HEK293 (cell line): ENCODE measurements at regions not wholly inside any gene's neighbourhood (a gene's known extent, or its start where the extent isn't known, plus 50 kb on each side); places are given as distances from the start of the nearest gene placed in this dataset.

Experiments
- BCL11A ChIP-seq: fragments of 450-650 bp; formaldehyde crosslinking; IDR thresholded peaks from 2 replicates; pipeline ENCODE4 v1.5.1; 2016; ENCODE audit warnings: low read depth, missing biosample characterization, missing genetic modification characterization
- BCL6B ChIP-seq: fragments of 450-650 bp; formaldehyde crosslinking; IDR thresholded peaks from 2 replicates; pipeline ENCODE4 v1.5.1; 2017; ENCODE audit warnings: missing biosample characterization, missing genetic modification characterization
- ELK4 ChIP-seq: IDR thresholded peaks from 2 replicates; pipeline ENCODE4 v1.6.1; 2011; ENCODE audit warnings: mild to moderate bottlenecking, low read depth, low read length, borderline replicate concordance
- FEZF1 ChIP-seq: fragments of 450-650 bp; formaldehyde crosslinking; IDR thresholded peaks from 2 replicates; pipeline ENCODE4 v1.5.1; 2016; ENCODE audit warnings: missing biosample characterization, missing genetic modification characterization
- GLI4 ChIP-seq: fragments of 450-650 bp; formaldehyde crosslinking; IDR thresholded peaks from 2 replicates; pipeline ENCODE4 v1.5.1; 2016; ENCODE audit warnings: missing biosample characterization, missing genetic modification characterization
- HOXD13 ChIP-seq: sonication (generic); formaldehyde crosslinking; IDR thresholded peaks from 2 replicates; pipeline ENCODE4 v1.8.0; 2022; ENCODE audit warnings: missing genetic modification reagents, borderline replicate concordance
- KLF1 ChIP-seq: fragments of 450-650 bp; formaldehyde crosslinking; IDR thresholded peaks from 2 replicates; pipeline ENCODE4 v1.5.1; 2016; ENCODE audit warnings: missing biosample characterization, missing genetic modification characterization
- KLF17 ChIP-seq: fragments of 450-650 bp; formaldehyde crosslinking; IDR thresholded peaks from 2 replicates; pipeline ENCODE4 v1.5.1; 2016; ENCODE audit warnings: missing biosample characterization, missing genetic modification characterization
- OSR2 ChIP-seq: fragments of 450-650 bp; formaldehyde crosslinking; IDR thresholded peaks from 2 replicates; pipeline ENCODE4 v1.5.1; 2016; ENCODE audit warnings: missing biosample characterization, missing genetic modification characterization
- RBAK ChIP-seq: fragments of 450-650 bp; formaldehyde crosslinking; IDR thresholded peaks from 2 replicates; pipeline ENCODE4 v1.5.1; 2016; ENCODE audit warnings: missing biosample characterization, missing genetic modification characterization
- SCRT2 ChIP-seq: fragments of 450-650 bp; formaldehyde crosslinking; IDR thresholded peaks from 2 replicates; pipeline ENCODE4 v1.5.1; 2016; ENCODE audit warnings: missing biosample characterization, missing genetic modification characterization
- SP2 ChIP-seq: fragments of 450-650 bp; formaldehyde crosslinking; IDR thresholded peaks from 2 replicates; pipeline ENCODE4 v1.5.1; 2016; ENCODE audit warnings: missing biosample characterization, missing genetic modification characterization
- TSHZ1 ChIP-seq: fragments of 450-650 bp; formaldehyde crosslinking; IDR thresholded peaks from 2 replicates; pipeline ENCODE4 v1.5.1; 2016; ENCODE audit warnings: missing biosample characterization, missing genetic modification characterization, borderline replicate concordance
- WT1 ChIP-seq: fragments of 450-650 bp; formaldehyde crosslinking; IDR thresholded peaks from 2 replicates; pipeline ENCODE4 v1.5.1; 2016; ENCODE audit warnings: missing biosample characterization, missing genetic modification characterization
- ZBTB49 ChIP-seq: fragments of 450-650 bp; formaldehyde crosslinking; IDR thresholded peaks from 2 replicates; pipeline ENCODE4 v1.5.1; 2016; ENCODE audit warnings: missing biosample characterization, missing genetic modification characterization, low read depth
- ZFHX2 ChIP-seq: fragments of 450-650 bp; formaldehyde crosslinking; conservative IDR thresholded peaks from 2 replicates; pipeline ENCODE4 v1.5.1; 2016; ENCODE audit warnings: missing biosample characterization, missing genetic modification characterization
- ZNF23 ChIP-seq: fragments of 450-650 bp; formaldehyde crosslinking; IDR thresholded peaks from 2 replicates; pipeline ENCODE4 v1.5.1; 2016; ENCODE audit warnings: missing biosample characterization, missing genetic modification characterization, borderline replicate concordance
- ZNF24 ChIP-seq: fragments of 450-650 bp; formaldehyde crosslinking; IDR thresholded peaks from 2 replicates; pipeline ENCODE4 v1.5.1; 2016; ENCODE audit warnings: missing biosample characterization, missing genetic modification characterization
- ZNF362 ChIP-seq: fragments of 450-650 bp; formaldehyde crosslinking; IDR thresholded peaks from 2 replicates; pipeline ENCODE4 v1.5.1; 2016; ENCODE audit warnings: missing biosample characterization, missing genetic modification characterization
- ZNF394 ChIP-seq: fragments of 450-650 bp; formaldehyde crosslinking; IDR thresholded peaks from 2 replicates; pipeline ENCODE4 v1.5.1; 2016; ENCODE audit warnings: missing biosample characterization, missing genetic modification characterization, mild to moderate bottlenecking, moderate library complexity, borderline replicate concordance
- ZNF501 ChIP-seq: fragments of 450-650 bp; formaldehyde crosslinking; IDR thresholded peaks from 2 replicates; pipeline ENCODE4 v1.5.1; 2016; ENCODE audit warnings: missing biosample characterization, missing genetic modification characterization
- ZNF514 ChIP-seq: fragments of 450-650 bp; formaldehyde crosslinking; IDR thresholded peaks from 2 replicates; pipeline ENCODE4 v1.5.1; 2016; ENCODE audit warnings: missing biosample characterization, missing genetic modification characterization
- ZNF692 ChIP-seq: fragments of 450-650 bp; formaldehyde crosslinking; IDR thresholded peaks from 2 replicates; pipeline ENCODE4 v1.5.1; 2016; ENCODE audit warnings: missing biosample characterization, missing genetic modification characterization
- ZNF777 ChIP-seq: fragments of 450-650 bp; formaldehyde crosslinking; IDR thresholded peaks from 2 replicates; pipeline ENCODE4 v1.5.1; 2017; ENCODE audit warnings: missing biosample characterization, missing genetic modification characterization, borderline replicate concordance
- ZSCAN5A ChIP-seq: fragments of 450-650 bp; formaldehyde crosslinking; IDR thresholded peaks from 2 replicates; pipeline ENCODE4 v1.5.1; 2016; ENCODE audit warnings: missing biosample characterization, missing genetic modification characterization
- ZXDB ChIP-seq: fragments of 450-650 bp; formaldehyde crosslinking; IDR thresholded peaks from 2 replicates; pipeline ENCODE4 v1.5.1; 2016; ENCODE audit warnings: missing biosample characterization, missing genetic modification characterization

- TF ChIP-seq BCL11A (tag by site-specific recombination) (no peak; the same call in 1 of the 2 replicates), ZNF24 (tag by site-specific recombination) (peak; percentile 27; the same call in 1 of the 2 replicates), KLF1 (tag by site-specific recombination) (no peak), ELK4 (no peak), SP2 (tag by site-specific recombination) (peak; percentile 14; the same call in 1 of the 2 replicates), SCRT2 (tag by site-specific recombination) (no peak), ZNF501 (tag by site-specific recombination) (peak; percentile 61; the same call in 1 of the 2 replicates), RBAK (tag by site-specific recombination) (no peak), ZNF362 (tag by site-specific recombination) (peak; percentile 66), ZFHX2 (tag by site-specific recombination) (no peak), HOXD13 (CRISPR knock-in tag) (peak; percentile 55; the same call in 1 of the 2 replicates), ZNF692 (tag by site-specific recombination) (0 out of 2 replicates have a peak, but pooled peaks have one; percentile 21), FEZF1 (peak; percentile 89), WT1 (peak; percentile 59; the same call in 1 of the 2 replicates), ZNF777 (tag by site-specific recombination) (no peak), ZNF514 (no peak), ZNF23 (tag by site-specific recombination) (no peak), ZSCAN5A (no peak), ZXDB (tag by site-specific recombination) (peak; percentile 63; the same call in 1 of the 2 replicates), KLF17 (tag by site-specific recombination) (no peak), ZBTB49 (tag by site-specific recombination) (no peak), GLI4 (tag by site-specific recombination) (no peak), OSR2 (tag by site-specific recombination) (peak; percentile 67; the same call in 1 of the 2 replicates), BCL6B (tag by site-specific recombination) (no peak; the same call in 1 of the 2 replicates), TSHZ1 (tag by site-specific recombination) (0 out of 2 replicates have a peak, but pooled peaks have one; percentile 25), ZNF394 (peak; percentile 55)
Observed at GRCh38 chr2:175233135-175233719, 51.7 kb upstream of the ATP5MC3 start (continued).
